ENCODE measurements at regions not wholly inside any gene's neighbourhood (a gene's known extent, or its start where the extent isn't known, plus 50 kb on each side); places are given as distances from the start of the nearest gene placed in this dataset.

GRCh38 chr9:129462360-129462759 lies 158.5 kb downstream of the C9orf50 start:
- TF ChIP-seq ZNF416 (tag by site-specific recombination; IDR thresholded peaks at IDR 0.05) = no peak
- no peak for TF ChIP-seq KLF10 (tag by site-specific recombination; IDR thresholded peaks at IDR 0.05)
- peak; percentile 98 for TF ChIP-seq SCRT2 (tag by site-specific recombination; IDR thresholded peaks at IDR 0.05)
- TF ChIP-seq SCRT1 (tag by site-specific recombination; IDR thresholded peaks at IDR 0.05; ENCODE audit: borderline replicate concordance) = peak; percentile 94
- TF ChIP-seq ZNF600 (tag by site-specific recombination; IDR thresholded peaks at IDR 0.05) = peak; percentile 88
- Histone ChIP-seq H3K27ac (ENCODE audit: extremely low read depth, low read depth, low read length) (no peak overlapping the region), H3K9me3 (ENCODE audit: control insufficient read depth, insufficient read depth, low read depth, low read length) (no peaks in the 10 kb centered on the region), H3K36me3 (ENCODE audit: control insufficient read depth in 2 of 2, insufficient read depth in 1 of 2, low read length in 2 of 2) (no peaks in the 10 kb centered on the region), H3K4me1 (ENCODE audit: control insufficient read depth, insufficient read depth, low read length) (peaks cover 20% of the 10 kb centered on the region), H3K4me3 (ENCODE audit: low read depth, low read length) (no peak overlapping the region)
- ChIA-PET CTCF (interaction anchor here (0.6 to 0.7 kb wide), 3 partner anchors 20 to 36 kb away, joined by 5 to 6 read pairs (median 5); no protein-coding TSS in a partner anchor), POLR2A (interaction anchor here (0.6 to 2.7 kb wide), 3 partner anchors 20 to 315 kb away, joined by 5 to 30 read pairs (median 8); partner anchors contain the start of gene NTMT1)

GRCh38 chr9:129460323-129461261 lies 160.3 kb downstream of the C9orf50 start:
- ChIA-PET CTCF (interaction anchor here (0.6 to 1.2 kb wide), 6 partner anchors 18 to 148 kb away, joined by 3 to 4 read pairs (median 3); no protein-coding TSS in a partner anchor), POLR2A (interaction anchor here (0.6 to 3.3 kb wide), 20 partner anchors 10 to 321 kb away, joined by 3 to 56 read pairs (median 5); partner anchors contain the start of gene IER5L)
- H3K4me1 ChIP-seq (ENCODE audit: control insufficient read depth, insufficient read depth, low read length) = peaks cover 20% of the 10 kb centered on the region
- H3K4me3 ChIP-seq (ENCODE audit: low read depth, low read length) = peak overlapping the region; percentile 36
- H3K9me3 ChIP-seq (ENCODE audit: control insufficient read depth, insufficient read depth, low read depth, low read length) = no peaks in the 10 kb centered on the region
- H3K27ac ChIP-seq (ENCODE audit: extremely low read depth, low read depth, low read length) = peak overlapping the region; percentile 88
- H3K36me3 ChIP-seq (ENCODE audit: control insufficient read depth in 2 of 2, insufficient read depth in 1 of 2, low read length in 2 of 2) = no peaks in the 10 kb centered on the region
- TF ChIP-seq BCL11B (tag by site-specific recombination; IDR thresholded peaks at IDR 0.05; ENCODE audit: low read depth) (peak; percentile 63; the same call in 1 of the 2 replicates), ZNF76 (tag by site-specific recombination; IDR thresholded peaks at IDR 0.05; ENCODE audit: borderline replicate concordance, low read depth) (0 out of 2 replicates have a peak, but pooled peaks have one; percentile 16), ZNF792 (tag by site-specific recombination; IDR thresholded peaks at IDR 0.05) (no peak), ZFHX2 (tag by site-specific recombination; conservative IDR thresholded peaks at IDR 0.05) (peak; percentile 66), TSHZ1 (tag by site-specific recombination; IDR thresholded peaks at IDR 0.05; ENCODE audit: borderline replicate concordance) (peak; percentile 64; the same call in 1 of the 2 replicates), PRDM1 (tag by site-specific recombination; IDR thresholded peaks at IDR 0.05) (no peak), ZNF600 (tag by site-specific recombination; IDR thresholded peaks at IDR 0.05) (peak; percentile 63; the same call in 1 of the 2 replicates), ZNF362 (tag by site-specific recombination; IDR thresholded peaks at IDR 0.05) (no peak), ZNF626 (tag by site-specific recombination; IDR thresholded peaks at IDR 0.05) (no peak), ZNF426 (tag by site-specific recombination; IDR thresholded peaks at IDR 0.05) (no peak), ZNF311 (tag by site-specific recombination; IDR thresholded peaks at IDR 0.05; ENCODE audit: borderline replicate concordance) (no peak), EGR2 (tag by site-specific recombination; IDR thresholded peaks at IDR 0.05; ENCODE audit: low read depth) (peak; percentile 86), KLF8 (tag by site-specific recombination; IDR thresholded peaks at IDR 0.05) (peak; percentile 66), MZF1 (tag by site-specific recombination; IDR thresholded peaks at IDR 0.05; ENCODE audit: borderline replicate concordance) (no peak), ZSCAN4 (tag by site-specific recombination; IDR thresholded peaks at IDR 0.05) (no peak), YY1 (tag by site-specific recombination; IDR thresholded peaks at IDR 0.05) (peak; percentile 23; the same call in 1 of the 2 replicates), ZNF776 (tag by site-specific recombination; IDR thresholded peaks at IDR 0.05; ENCODE audit: borderline replicate concordance) (no peak), PATZ1 (tag by site-specific recombination; IDR thresholded peaks at IDR 0.05) (peak; percentile 91), ZNF501 (tag by site-specific recombination; IDR thresholded peaks at IDR 0.05) (0 out of 2 replicates have a peak, but pooled peaks have one; percentile 21), ZSCAN30 (tag by site-specific recombination; IDR thresholded peaks at IDR 0.05) (peak; percentile 67), ZNF248 (tag by site-specific recombination; IDR thresholded peaks at IDR 0.05) (no peak)
